GM23338 (cell line): ENCODE measurements at regions not wholly inside any gene's neighbourhood (a gene's known extent, or its start where the extent isn't known, plus 50 kb on each side); places are given as distances from the start of the nearest gene placed in this dataset.

ENCODE experiments used
- EZH2 ChIP-seq: fragments of 200-600 bp; sonication (generic); IDR thresholded peaks from one replicate; pipeline ENCODE4 v1.8.0; 2017; ENCODE audit warnings: antibody characterized with exemption, mild to moderate bottlenecking, low read depth; ENCODE audit not compliant: unreplicated experiment
- TF ChIP-seq, protein P1 (sequence below), 2 experiments: fragments of 200-600 bp in 1 of 2; sonication (generic) in 1 of 2; conservative IDR thresholded peaks; 2 replicates each; pipeline versions ENCODE4 v1.5.1 to v1.6.1; 2016 to 2017; ENCODE audit warnings: antibody characterized with exemption in 2 of 2, low read depth in 2 of 2, mild to moderate bottlenecking in 2 of 2, moderate library complexity in 1 of 2
- TF ChIP-seq, protein P2 (sequence below): IDR thresholded peaks from one replicate; pipeline ENCODE4 v1.6.1; 2018; ENCODE audit warnings: antibody characterized with exemption; ENCODE audit not compliant: unreplicated experiment
- TF ChIP-seq, protein P3 (sequence below): fragments of 250-450 bp; sonication (Bioruptor Pico); IDR thresholded peaks from 2 replicates; pipeline ENCODE4 v1.5.0; 2020; ENCODE audit warnings: mild to moderate bottlenecking, moderate library complexity

DNA sequence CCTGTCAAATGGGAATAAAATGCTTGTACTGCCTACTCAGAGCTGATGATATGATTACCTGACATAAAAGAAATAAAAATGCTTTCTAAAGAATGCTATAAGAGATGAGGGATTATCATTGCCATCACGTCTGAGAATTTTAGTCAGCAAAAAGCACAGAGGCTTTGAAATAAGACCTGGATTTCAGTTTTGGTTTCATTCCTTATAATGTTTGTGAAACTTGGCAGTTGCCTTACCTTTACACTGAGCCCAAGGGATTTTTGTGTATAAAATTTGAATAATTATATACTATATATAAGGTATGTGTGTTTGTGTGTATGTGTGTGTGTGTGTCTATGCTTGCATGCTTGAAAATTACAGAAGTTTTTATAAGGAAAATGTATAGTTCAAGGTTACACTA, 634.8 kb upstream of the BCHE start:
- TF ChIP-seq, protein P1, sequence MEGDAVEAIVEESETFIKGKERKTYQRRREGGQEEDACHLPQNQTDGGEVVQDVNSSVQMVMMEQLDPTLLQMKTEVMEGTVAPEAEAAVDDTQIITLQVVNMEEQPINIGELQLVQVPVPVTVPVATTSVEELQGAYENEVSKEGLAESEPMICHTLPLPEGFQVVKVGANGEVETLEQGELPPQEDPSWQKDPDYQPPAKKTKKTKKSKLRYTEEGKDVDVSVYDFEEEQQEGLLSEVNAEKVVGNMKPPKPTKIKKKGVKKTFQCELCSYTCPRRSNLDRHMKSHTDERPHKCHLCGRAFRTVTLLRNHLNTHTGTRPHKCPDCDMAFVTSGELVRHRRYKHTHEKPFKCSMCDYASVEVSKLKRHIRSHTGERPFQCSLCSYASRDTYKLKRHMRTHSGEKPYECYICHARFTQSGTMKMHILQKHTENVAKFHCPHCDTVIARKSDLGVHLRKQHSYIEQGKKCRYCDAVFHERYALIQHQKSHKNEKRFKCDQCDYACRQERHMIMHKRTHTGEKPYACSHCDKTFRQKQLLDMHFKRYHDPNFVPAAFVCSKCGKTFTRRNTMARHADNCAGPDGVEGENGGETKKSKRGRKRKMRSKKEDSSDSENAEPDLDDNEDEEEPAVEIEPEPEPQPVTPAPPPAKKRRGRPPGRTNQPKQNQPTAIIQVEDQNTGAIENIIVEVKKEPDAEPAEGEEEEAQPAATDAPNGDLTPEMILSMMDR (conservative IDR thresholded peaks at IDR 0.05; ENCODE audit: low read depth in 2 of 2): no peak
- TF ChIP-seq, protein P2, sequence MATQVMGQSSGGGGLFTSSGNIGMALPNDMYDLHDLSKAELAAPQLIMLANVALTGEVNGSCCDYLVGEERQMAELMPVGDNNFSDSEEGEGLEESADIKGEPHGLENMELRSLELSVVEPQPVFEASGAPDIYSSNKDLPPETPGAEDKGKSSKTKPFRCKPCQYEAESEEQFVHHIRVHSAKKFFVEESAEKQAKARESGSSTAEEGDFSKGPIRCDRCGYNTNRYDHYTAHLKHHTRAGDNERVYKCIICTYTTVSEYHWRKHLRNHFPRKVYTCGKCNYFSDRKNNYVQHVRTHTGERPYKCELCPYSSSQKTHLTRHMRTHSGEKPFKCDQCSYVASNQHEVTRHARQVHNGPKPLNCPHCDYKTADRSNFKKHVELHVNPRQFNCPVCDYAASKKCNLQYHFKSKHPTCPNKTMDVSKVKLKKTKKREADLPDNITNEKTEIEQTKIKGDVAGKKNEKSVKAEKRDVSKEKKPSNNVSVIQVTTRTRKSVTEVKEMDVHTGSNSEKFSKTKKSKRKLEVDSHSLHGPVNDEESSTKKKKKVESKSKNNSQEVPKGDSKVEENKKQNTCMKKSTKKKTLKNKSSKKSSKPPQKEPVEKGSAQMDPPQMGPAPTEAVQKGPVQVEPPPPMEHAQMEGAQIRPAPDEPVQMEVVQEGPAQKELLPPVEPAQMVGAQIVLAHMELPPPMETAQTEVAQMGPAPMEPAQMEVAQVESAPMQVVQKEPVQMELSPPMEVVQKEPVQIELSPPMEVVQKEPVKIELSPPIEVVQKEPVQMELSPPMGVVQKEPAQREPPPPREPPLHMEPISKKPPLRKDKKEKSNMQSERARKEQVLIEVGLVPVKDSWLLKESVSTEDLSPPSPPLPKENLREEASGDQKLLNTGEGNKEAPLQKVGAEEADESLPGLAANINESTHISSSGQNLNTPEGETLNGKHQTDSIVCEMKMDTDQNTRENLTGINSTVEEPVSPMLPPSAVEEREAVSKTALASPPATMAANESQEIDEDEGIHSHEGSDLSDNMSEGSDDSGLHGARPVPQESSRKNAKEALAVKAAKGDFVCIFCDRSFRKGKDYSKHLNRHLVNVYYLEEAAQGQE: no peak
- TF ChIP-seq, protein P3, sequence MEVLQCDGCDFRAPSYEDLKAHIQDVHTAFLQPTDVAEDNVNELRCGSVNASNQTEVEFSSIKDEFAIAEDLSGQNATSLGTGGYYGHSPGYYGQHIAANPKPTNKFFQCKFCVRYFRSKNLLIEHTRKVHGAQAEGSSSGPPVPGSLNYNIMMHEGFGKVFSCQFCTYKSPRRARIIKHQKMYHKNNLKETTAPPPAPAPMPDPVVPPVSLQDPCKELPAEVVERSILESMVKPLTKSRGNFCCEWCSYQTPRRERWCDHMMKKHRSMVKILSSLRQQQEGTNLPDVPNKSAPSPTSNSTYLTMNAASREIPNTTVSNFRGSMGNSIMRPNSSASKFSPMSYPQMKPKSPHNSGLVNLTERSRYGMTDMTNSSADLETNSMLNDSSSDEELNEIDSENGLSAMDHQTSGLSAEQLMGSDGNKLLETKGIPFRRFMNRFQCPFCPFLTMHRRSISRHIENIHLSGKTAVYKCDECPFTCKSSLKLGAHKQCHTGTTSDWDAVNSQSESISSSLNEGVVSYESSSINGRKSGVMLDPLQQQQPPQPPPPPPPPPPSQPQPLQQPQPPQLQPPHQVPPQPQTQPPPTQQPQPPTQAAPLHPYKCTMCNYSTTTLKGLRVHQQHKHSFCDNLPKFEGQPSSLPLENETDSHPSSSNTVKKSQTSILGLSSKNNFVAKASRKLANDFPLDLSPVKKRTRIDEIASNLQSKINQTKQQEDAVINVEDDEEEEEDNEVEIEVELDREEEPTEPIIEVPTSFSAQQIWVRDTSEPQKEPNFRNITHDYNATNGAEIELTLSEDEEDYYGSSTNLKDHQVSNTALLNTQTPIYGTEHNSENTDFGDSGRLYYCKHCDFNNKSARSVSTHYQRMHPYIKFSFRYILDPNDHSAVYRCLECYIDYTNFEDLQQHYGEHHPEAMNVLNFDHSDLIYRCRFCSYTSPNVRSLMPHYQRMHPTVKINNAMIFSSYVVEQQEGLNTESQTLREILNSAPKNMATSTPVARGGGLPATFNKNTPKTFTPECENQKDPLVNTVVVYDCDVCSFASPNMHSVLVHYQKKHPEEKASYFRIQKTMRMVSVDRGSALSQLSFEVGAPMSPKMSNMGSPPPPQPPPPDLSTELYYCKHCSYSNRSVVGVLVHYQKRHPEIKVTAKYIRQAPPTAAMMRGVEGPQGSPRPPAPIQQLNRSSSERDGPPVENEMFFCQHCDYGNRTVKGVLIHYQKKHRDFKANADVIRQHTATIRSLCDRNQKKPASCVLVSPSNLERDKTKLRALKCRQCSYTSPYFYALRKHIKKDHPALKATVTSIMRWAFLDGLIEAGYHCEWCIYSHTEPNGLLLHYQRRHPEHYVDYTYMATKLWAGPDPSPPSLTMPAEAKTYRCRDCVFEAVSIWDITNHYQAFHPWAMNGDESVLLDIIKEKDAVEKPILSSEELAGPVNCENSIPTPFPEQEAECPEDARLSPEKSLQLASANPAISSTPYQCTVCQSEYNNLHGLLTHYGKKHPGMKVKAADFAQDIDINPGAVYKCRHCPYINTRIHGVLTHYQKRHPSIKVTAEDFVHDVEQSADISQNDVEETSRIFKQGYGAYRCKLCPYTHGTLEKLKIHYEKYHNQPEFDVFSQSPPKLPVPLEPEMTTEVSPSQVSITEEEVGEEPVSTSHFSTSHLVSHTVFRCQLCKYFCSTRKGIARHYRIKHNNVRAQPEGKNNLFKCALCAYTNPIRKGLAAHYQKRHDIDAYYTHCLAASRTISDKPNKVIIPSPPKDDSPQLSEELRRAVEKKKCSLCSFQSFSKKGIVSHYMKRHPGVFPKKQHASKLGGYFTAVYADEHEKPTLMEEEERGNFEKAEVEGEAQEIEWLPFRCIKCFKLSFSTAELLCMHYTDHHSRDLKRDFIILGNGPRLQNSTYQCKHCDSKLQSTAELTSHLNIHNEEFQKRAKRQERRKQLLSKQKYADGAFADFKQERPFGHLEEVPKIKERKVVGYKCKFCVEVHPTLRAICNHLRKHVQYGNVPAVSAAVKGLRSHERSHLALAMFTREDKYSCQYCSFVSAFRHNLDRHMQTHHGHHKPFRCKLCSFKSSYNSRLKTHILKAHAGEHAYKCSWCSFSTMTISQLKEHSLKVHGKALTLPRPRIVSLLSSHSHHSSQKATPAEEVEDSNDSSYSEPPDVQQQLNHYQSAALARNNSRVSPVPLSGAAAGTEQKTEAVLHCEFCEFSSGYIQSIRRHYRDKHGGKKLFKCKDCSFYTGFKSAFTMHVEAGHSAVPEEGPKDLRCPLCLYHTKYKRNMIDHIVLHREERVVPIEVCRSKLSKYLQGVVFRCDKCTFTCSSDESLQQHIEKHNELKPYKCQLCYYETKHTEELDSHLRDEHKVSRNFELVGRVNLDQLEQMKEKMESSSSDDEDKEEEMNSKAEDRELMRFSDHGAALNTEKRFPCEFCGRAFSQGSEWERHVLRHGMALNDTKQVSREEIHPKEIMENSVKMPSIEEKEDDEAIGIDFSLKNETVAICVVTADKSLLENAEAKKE (CRISPR knock-in tag): no peak
- no peak for TF ChIP-seq EZH2
